ENCODE measurements at regions not wholly inside any gene's neighbourhood (a gene's known extent, or its start where the extent isn't known, plus 50 kb on each side); places are given as distances from the start of the nearest gene placed in this dataset.

DNA sequence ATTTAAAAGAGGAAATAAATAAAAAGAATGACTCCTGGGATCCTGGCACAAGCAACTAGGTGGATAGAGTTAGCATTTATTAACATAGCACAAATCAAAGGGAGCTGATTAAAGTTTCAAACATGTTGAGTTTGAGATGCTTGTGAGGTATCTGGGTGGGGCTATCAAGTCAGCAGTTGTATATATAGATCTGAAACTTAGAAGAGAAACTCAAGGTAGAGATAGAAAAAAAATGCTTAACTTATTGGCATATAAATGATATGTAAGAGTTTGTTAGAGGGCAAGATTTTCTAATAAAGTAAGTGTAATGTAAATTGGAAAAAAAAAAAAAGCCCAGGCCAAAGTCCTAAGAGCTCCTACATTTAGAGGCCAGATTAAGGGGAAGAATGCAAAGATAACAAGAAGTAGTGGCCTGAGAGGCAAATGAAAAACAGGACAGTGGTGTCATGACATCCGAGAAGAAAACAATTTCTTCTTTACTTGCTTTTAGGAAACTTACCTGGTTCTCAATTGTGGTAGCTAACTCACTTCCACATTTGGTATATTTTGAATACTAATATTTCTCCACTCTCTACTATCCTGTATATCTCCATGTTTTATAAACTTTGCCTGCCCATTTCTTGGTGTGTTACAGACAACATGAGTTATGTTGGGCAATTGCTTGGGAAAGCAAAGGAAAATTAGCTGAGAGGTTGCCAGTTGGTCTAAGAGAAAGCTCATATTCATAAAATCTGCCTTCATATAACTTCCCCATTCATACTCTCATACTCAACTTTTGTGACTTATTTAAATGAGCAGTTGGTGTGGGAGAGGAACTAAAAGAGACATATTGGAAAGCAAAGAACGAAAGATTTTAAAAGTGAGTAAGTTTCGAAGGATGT, 169.2 kb downstream of the PARM1 start:
- Histone ChIP-seq H3K27me3 (replicated peaks; ENCODE audit: control insufficient read depth, insufficient read depth, low read length) (no peaks in the 10 kb centered on the region), H3K4me3 (ENCODE audit: low read length) (no peak overlapping the region), H3K9me3 (ENCODE audit: control insufficient read depth, low read length) (peaks cover 12% of the 10 kb centered on the region), H3K4me1 (ENCODE audit: control insufficient read depth, insufficient read depth, low read length) (peaks cover 3% of the 10 kb centered on the region), H3K9ac (ENCODE audit: low read length) (no peak overlapping the region), H3K36me3 (ENCODE audit: control insufficient read depth, insufficient read depth, low read length, severe bottlenecking) (no peaks in the 10 kb centered on the region)
- DNase-seq (ENCODE audit: low read depth): no peak
